ENCODE measurements at regions not wholly inside any gene's neighbourhood (a gene's known extent, or its start where the extent isn't known, plus 50 kb on each side); places are given as distances from the start of the nearest gene placed in this dataset.

DNA sequence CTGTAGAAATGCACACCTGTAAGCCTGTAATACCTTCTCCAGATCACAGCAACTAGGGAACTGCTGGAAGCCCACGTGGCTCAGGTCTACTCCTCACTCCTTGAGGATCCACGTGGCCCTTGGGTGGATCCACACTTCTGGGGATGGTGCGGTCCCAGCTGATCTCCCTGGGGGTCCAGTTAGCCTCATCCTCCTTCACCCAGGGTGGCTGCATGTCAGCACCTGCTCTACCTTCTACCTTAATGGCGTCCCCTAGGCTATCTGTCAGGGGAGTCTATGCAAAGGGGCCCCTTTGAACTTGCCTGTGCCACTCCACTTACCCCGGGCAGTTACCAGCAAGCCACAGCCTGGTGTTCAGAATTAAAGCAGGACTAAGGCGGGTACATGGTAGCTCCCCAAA lies 284.7 kb downstream of the MYCN start:
- TF ChIP-seq, protein P1, sequence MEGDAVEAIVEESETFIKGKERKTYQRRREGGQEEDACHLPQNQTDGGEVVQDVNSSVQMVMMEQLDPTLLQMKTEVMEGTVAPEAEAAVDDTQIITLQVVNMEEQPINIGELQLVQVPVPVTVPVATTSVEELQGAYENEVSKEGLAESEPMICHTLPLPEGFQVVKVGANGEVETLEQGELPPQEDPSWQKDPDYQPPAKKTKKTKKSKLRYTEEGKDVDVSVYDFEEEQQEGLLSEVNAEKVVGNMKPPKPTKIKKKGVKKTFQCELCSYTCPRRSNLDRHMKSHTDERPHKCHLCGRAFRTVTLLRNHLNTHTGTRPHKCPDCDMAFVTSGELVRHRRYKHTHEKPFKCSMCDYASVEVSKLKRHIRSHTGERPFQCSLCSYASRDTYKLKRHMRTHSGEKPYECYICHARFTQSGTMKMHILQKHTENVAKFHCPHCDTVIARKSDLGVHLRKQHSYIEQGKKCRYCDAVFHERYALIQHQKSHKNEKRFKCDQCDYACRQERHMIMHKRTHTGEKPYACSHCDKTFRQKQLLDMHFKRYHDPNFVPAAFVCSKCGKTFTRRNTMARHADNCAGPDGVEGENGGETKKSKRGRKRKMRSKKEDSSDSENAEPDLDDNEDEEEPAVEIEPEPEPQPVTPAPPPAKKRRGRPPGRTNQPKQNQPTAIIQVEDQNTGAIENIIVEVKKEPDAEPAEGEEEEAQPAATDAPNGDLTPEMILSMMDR (IDR thresholded peaks at IDR 0.05; ENCODE audit: poor library complexity, severe bottlenecking): no peak
- TF ChIP-seq EZH2 (IDR thresholded peaks at IDR 0.05; ENCODE audit: borderline replicate concordance, insufficient read depth, low read length, poor library complexity, severe bottlenecking) (no peak), RAD21 (conservative IDR thresholded peaks at IDR 0.05) (no peak), SMC3 (conservative IDR thresholded peaks at IDR 0.05; ENCODE audit: poor library complexity) (no peak)
